Suprapubic skin (tissue), 4 donors: ENCODE measurements at regions not wholly inside any gene's neighbourhood (a gene's known extent, or its start where the extent isn't known, plus 50 kb on each side); places are given as distances from the start of the nearest gene placed in this dataset.

Experiments used
- DNase-seq, 2 donors: peaks; one replicate each; pipeline ENCODE4 v3.0.0-alpha.2; 2019; ENCODE audit warnings: low spot score in 2 of 2
- H3K27ac ChIP-seq: fragments of 200-600 bp; sonication (generic); one replicate; pipeline ENCODE4 v1.5.1; 2019
- H3K27me3 ChIP-seq: fragments of 200-600 bp; sonication (generic); one replicate; pipeline ENCODE4 v1.5.1; 2019
- H3K36me3 ChIP-seq: fragments of 200-600 bp; sonication (generic); one replicate; pipeline ENCODE4 v1.5.1; 2019
- H3K4me1 ChIP-seq: fragments of 200-600 bp; sonication (generic); one replicate; pipeline ENCODE4 v1.5.1; 2019
- H3K4me3 ChIP-seq: fragments of 200-600 bp; sonication (generic); one replicate; pipeline ENCODE4 v1.5.1; 2019; ENCODE audit warnings: mild to moderate bottlenecking
- H3K9me3 ChIP-seq: fragments of 200-600 bp; sonication (generic); one replicate; pipeline ENCODE4 v1.5.1; 2019
- CTCF ChIP-seq, 2 donors: fragments of 200-600 bp in 1 of 2; fragments of 450-650 bp in 1 of 2; sonication (generic) in 1 of 2; IDR thresholded peaks; one replicate each; pipeline ENCODE4 v1.5.1; 2016 to 2019; ENCODE audit warnings: antibody characterized with exemption in 2 of 2, mild to moderate bottlenecking in 1 of 2, moderate library complexity in 1 of 2
- EP300 ChIP-seq: sonication (generic); formaldehyde crosslinking; IDR thresholded peaks from one replicate; pipeline ENCODE4 v1.6.1; 2017; ENCODE audit warnings: antibody characterized with exemption
- POLR2A ChIP-seq, 2 donors: fragments of 450-650 bp; IDR thresholded peaks; one replicate each; pipeline ENCODE4 v1.6.1; 2017; ENCODE audit warnings: antibody characterized with exemption in 2 of 2, mild to moderate bottlenecking in 2 of 2, moderate library complexity in 2 of 2
- POLR2AphosphoS5 ChIP-seq, 3 donors: sonication (generic); formaldehyde crosslinking; IDR thresholded peaks; one replicate each; pipeline ENCODE4 v1.6.1; 2017; ENCODE audit warnings: antibody characterized with exemption in 3 of 3
- WGBS: methylation state at CpG from one replicate; pipeline ENCODE4 v1.1.5; 2018; 5-methylcytosine and 5-hydroxymethylcytosine counted together

DNA sequence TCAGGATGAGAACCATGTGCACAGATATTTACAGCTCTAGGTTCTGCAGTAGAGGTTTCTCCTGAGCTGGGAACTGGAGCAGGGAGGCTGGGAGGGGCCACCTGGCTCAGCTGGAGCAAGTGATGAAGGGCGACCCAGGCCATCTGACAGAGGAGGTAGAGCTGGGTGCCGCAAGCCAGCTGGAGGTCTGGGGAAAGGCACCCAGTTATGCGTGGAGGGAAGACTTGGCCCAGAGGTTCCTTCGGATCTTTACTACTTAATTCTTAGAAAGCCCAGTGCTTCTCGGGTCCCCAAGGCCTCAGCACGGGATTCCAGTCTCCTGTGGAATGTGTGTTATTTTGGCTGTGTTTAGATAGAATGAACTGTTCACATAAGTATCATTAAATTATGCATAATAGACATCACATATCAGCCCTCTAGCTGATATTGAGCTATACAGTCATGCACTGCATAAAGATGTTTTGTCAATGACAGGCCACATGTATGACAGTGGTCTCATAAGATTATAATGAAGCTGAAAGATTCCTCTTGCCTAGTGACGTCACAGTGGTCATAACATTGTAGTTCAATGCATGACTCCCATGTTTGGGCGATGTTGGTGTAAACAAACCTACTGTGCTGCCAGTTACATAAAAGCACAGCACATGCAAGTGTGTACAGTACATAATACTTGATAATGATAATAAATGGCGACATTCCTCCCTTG is 245.1 kb downstream of the RHOU start:
- WGBS = 91% methylated on average over 8 of the region's 9 CpGs
- TF ChIP-seq POLR2AphosphoS5 (IDR thresholded peaks at IDR 0.05) = no peak
- TF ChIP-seq POLR2A (IDR thresholded peaks at IDR 0.05) = no peak
- no peak for TF ChIP-seq EP300
- no peak for TF ChIP-seq CTCF (IDR thresholded peaks at IDR 0.05)
- H3K9me3 ChIP-seq = no peaks in the 10 kb centered on the region
- peaks cover 9% of the 10 kb centered on the region for H3K4me1 ChIP-seq
- no peaks in the 10 kb centered on the region for H3K36me3 ChIP-seq
- H3K4me3 ChIP-seq = no peak overlapping the region
- no peak overlapping the region for H3K27ac ChIP-seq
- H3K27me3 ChIP-seq = no peaks in the 10 kb centered on the region
- peak in 1 of 2 donors; percentile 26 for DNase-seq

- WGBS = 86% methylated on average over 5 of the region's 5 CpGs
- TF ChIP-seq POLR2A (IDR thresholded peaks at IDR 0.05) = no peak
- no peak for TF ChIP-seq CTCF (IDR thresholded peaks at IDR 0.05)
- TF ChIP-seq EP300 = no peak
- TF ChIP-seq POLR2AphosphoS5 (IDR thresholded peaks at IDR 0.05) = no peak
- H3K4me3 ChIP-seq = no peak overlapping the region
These were observed 247.4 kb downstream of the RHOU start for GRCh38 chr1:228982637-228983036.

GRCh38 chr1:228983231-228983660 is 248.0 kb downstream of the RHOU start:
- H3K27me3 ChIP-seq = no peaks in the 10 kb centered on the region
- H3K27ac ChIP-seq = no peak overlapping the region
- 77% methylated on average over 5 of the region's 6 CpGs for WGBS

More at GRCh38 chr1:228982637-228983036, 247.4 kb downstream of the RHOU start:
- Histone ChIP-seq H3K4me1 (peaks cover 11% of the 10 kb centered on the region), H3K9me3 (no peaks in the 10 kb centered on the region), H3K27me3 (no peaks in the 10 kb centered on the region), H3K36me3 (no peaks in the 10 kb centered on the region), H3K27ac (no peak overlapping the region)
- DNase-seq = peak in 1 of 2 donors; percentile 16

GRCh38 chr1:228983661-228984060 is 248.4 kb downstream of the RHOU start:
- no peaks in the 10 kb centered on the region for H3K36me3 ChIP-seq
- H3K4me1 ChIP-seq = peaks cover 8% of the 10 kb centered on the region
- H3K9me3 ChIP-seq = no peaks in the 10 kb centered on the region
- 80% methylated on average over 4 of the region's 4 CpGs for WGBS
- no peak overlapping the region for H3K27ac ChIP-seq
- DNase-seq = peak in 1 of 2 donors; percentile 29
- TF ChIP-seq CTCF (IDR thresholded peaks at IDR 0.05) = no peak
- TF ChIP-seq POLR2A (IDR thresholded peaks at IDR 0.05) = no peak
- no peak for TF ChIP-seq POLR2AphosphoS5 (IDR thresholded peaks at IDR 0.05)
- TF ChIP-seq EP300 = no peak
- H3K4me3 ChIP-seq = no peak overlapping the region
- H3K27me3 ChIP-seq = no peaks in the 10 kb centered on the region

More at GRCh38 chr1:228983231-228983660, 248.0 kb downstream of the RHOU start:
- no peaks in the 10 kb centered on the region for H3K36me3 ChIP-seq
- H3K4me1 ChIP-seq = peaks cover 12% of the 10 kb centered on the region
- TF ChIP-seq POLR2A (IDR thresholded peaks at IDR 0.05) (no peak), CTCF (IDR thresholded peaks at IDR 0.05) (no peak), EP300 (no peak), POLR2AphosphoS5 (IDR thresholded peaks at IDR 0.05) (no peak)
- H3K9me3 ChIP-seq = no peaks in the 10 kb centered on the region
- peak in 1 of 2 donors; percentile 31 for DNase-seq
- H3K4me3 ChIP-seq = no peak overlapping the region

- H3K27ac ChIP-seq = no peak overlapping the region
- no peaks in the 10 kb centered on the region for H3K27me3 ChIP-seq
- TF ChIP-seq POLR2A (IDR thresholded peaks at IDR 0.05) (no peak), CTCF (IDR thresholded peaks at IDR 0.05) (no peak), POLR2AphosphoS5 (IDR thresholded peaks at IDR 0.05) (no peak), EP300 (no peak)
- DNase-seq = peak in 1 of 2 donors; percentile 5
- peaks cover 7% of the 10 kb centered on the region for H3K4me1 ChIP-seq
- H3K36me3 ChIP-seq = no peaks in the 10 kb centered on the region
- no peak overlapping the region for H3K4me3 ChIP-seq
- 96% methylated on average over 1 of the region's 1 CpG for WGBS
- H3K9me3 ChIP-seq = no peaks in the 10 kb centered on the region
These were observed 248.8 kb downstream of the RHOU start for GRCh38 chr1:228984107-228984506.
